Panc1 (cell line): ENCODE measurements at regions not wholly inside any gene's neighbourhood (a gene's known extent, or its start where the extent isn't known, plus 50 kb on each side); places are given as distances from the start of the nearest gene placed in this dataset.
"Not testable (repeated sequence)": the region's sequence is repeated elsewhere in the genome, so short reads cannot be mapped to it uniquely, and the experiment has no call there.

Experiments
- POLR2AphosphoS5 ChIP-seq: IDR thresholded peaks from 2 replicates; pipeline ENCODE4 v1.6.1; 2012; ENCODE audit warnings: mild to moderate bottlenecking, low read depth, low read length, moderate library complexity
- SIN3A ChIP-seq: IDR thresholded peaks from 2 replicates; pipeline ENCODE4 v1.6.1; 2012; ENCODE audit warnings: low read depth, mild to moderate bottlenecking, low read length, moderate library complexity, borderline replicate concordance; ENCODE audit not compliant: insufficient read depth
- TCF7L2 ChIP-seq: IDR thresholded peaks from 2 replicates; pipeline ENCODE4 v1.6.1; 2011; ENCODE audit warnings: mild to moderate bottlenecking, low read depth, low read length, inconsistent platforms
- TF ChIP-seq, protein P1 (sequence below): fragments of 450-650 bp; IDR thresholded peaks from 2 replicates; pipeline ENCODE4 v1.5.1; 2017; ENCODE audit warnings: mild to moderate bottlenecking

DNA sequence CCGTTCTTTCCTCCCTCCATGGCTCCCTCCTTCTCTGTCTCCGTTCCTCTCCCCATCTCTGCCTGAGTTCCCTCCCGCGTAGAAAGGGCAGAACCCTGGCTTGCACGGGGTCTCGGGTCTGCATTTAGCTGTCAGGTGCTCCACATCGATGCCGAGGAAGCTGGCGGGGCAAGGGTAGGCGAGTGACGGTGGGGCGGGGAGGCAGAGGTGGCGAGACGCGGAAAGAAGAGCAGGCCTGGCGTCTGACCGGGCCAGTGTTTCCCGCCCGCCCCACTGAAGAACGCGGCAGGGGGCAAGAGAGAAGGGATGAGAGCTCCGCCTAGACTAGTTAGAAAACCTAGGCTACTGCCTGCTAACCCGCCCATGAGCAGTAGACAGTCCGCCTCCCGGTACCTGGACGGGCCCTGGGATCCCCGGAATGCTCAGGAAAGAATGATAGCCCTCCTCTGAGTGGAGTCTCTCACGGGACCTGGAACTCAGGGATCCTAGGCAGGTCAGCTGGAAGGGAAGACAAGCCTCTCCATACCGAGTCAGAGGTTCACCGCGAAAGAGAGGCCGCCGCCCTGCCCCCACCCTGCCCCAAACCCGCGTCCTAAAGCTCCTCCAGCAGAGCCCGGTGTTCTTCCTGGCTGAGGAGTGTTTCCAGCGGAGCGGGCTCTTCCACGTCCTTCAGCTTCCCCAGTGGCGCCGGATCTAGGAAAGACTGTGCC lies 357.9 kb upstream of the DEFB115 start:
- not testable (repeated sequence) for TF ChIP-seq POLR2AphosphoS5, SIN3A, TCF7L2
- TF ChIP-seq, protein P1, sequence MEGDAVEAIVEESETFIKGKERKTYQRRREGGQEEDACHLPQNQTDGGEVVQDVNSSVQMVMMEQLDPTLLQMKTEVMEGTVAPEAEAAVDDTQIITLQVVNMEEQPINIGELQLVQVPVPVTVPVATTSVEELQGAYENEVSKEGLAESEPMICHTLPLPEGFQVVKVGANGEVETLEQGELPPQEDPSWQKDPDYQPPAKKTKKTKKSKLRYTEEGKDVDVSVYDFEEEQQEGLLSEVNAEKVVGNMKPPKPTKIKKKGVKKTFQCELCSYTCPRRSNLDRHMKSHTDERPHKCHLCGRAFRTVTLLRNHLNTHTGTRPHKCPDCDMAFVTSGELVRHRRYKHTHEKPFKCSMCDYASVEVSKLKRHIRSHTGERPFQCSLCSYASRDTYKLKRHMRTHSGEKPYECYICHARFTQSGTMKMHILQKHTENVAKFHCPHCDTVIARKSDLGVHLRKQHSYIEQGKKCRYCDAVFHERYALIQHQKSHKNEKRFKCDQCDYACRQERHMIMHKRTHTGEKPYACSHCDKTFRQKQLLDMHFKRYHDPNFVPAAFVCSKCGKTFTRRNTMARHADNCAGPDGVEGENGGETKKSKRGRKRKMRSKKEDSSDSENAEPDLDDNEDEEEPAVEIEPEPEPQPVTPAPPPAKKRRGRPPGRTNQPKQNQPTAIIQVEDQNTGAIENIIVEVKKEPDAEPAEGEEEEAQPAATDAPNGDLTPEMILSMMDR = not testable (repeated sequence)
